Activated naive CD4-positive, alpha-beta T cell treated with anti-CD3 and anti-CD28 coated beads for 36 hours (primary cell): ENCODE measurements at regions not wholly inside any gene's neighbourhood (a gene's known extent, or its start where the extent isn't known, plus 50 kb on each side); places are given as distances from the start of the nearest gene placed in this dataset.
"Not testable (repeated sequence)": the region's sequence is repeated elsewhere in the genome, so short reads cannot be mapped to it uniquely, and the experiment has no call there.

ENCODE experiments used
- CTCF ChIA-PET: fragments of 350-600 bp; sonication (Branson Sonifier 250); formaldehyde crosslinking; loops from one replicate; lab custom pipeline; 2021; ENCODE audit warnings: antibody characterized with exemption; lab: Charles Lee
- DNase-seq: peaks from one replicate; pipeline ENCODE4 v3.0.0-alpha.2; 2020
- H3K27ac Mint-ChIP-seq: one replicate; pipeline ENCODE4 v1.8.0; 2021; ENCODE audit warnings: mild to moderate bottlenecking, mixed read lengths
- H3K27me3 Mint-ChIP-seq: one replicate; pipeline ENCODE4 v1.8.0; 2021; ENCODE audit warnings: low read depth, mixed read lengths
- H3K36me3 Mint-ChIP-seq: one replicate; pipeline ENCODE4 v1.8.0; 2021; ENCODE audit warnings: low read depth, mixed read lengths
- H3K4me1 Mint-ChIP-seq: one replicate; pipeline ENCODE4 v1.8.0; 2021; ENCODE audit warnings: low read depth, mixed read lengths
- H3K4me3 Mint-ChIP-seq: one replicate; pipeline ENCODE4 v1.8.0; 2021; ENCODE audit warnings: mild to moderate bottlenecking, moderate library complexity, mixed read lengths
- H3K9me3 Mint-ChIP-seq: one replicate; pipeline ENCODE4 v1.8.0; 2021; ENCODE audit warnings: mixed read lengths
- intact Hi-C: fragments of 100-400 bp; cut with micrococcal nuclease; formaldehyde crosslinking; loops from one replicate; pipeline ENCODE4 v1.15.1; 2023

DNA sequence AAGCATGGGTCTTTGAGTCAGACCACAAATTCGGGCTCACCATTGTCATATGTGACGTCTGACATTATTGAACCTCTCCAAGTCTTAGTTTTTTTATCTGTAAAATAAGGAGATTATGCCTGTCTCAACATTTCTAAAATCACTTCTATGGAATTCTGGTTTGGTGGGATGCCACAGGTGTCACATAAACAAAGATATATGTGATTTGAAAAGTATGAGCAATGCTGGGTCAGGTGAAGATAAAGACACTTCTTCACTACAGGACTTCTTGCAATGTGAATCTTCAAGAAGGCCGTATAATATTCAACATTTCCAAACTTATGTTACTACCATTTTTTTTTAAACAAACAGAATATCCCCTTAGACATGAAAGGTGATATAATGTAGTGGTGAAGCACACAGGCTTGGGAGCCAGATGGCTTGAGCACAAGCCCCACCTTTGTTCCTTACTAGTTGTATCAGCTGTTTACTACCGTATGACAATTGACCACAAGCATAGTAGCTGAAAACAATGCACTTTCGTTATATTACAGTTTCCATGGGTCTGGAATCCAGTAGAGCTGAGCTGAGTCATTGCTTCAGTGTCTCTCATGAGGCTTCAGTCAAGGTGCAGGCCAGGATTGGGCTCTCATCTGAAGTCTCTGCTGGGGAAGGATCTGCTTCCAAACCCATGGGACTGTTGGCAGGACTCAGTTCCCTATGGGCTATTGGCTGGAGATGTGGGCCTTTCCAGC is 87.7 kb downstream of the UTP18 start:
- CTCF ChIA-PET = no interaction called here
- Mint-ChIP-seq H3K36me3 (no peaks in the 10 kb centered on the region), H3K4me1 (no peaks in the 10 kb centered on the region), H3K9me3 (no peaks in the 10 kb centered on the region), H3K4me3 (no peak overlapping the region), H3K27me3 (peaks cover 2% of the 10 kb centered on the region), H3K27ac (no peak overlapping the region)
- intact Hi-C loops = no loop called here
- DNase-seq = no peak

DNA sequence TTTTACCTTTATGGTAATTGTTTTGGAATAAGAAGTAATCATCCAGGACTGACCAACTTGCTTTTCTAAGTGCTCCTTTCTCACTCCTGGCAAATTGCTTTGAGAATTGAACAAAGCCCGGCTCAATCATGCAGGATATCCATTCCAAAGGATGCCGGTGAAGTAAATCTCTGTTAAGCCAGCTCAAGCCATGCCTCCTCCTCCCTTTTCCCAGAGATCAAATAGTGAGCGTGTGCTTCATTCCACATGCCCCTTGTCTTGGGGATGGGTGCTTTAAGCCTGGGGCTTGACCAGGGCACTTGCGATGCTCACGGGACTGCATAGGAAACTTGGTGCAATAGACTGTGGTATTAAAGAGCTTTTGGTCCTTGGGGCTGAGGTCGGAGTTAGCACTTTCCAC is 90.7 kb downstream of the UTP18 start:
- Mint-ChIP-seq H3K9me3 (no peaks in the 10 kb centered on the region), H3K27me3 (peaks cover 2% of the 10 kb centered on the region), H3K4me1 (no peaks in the 10 kb centered on the region), H3K4me3 (no peak overlapping the region), H3K36me3 (no peaks in the 10 kb centered on the region), H3K27ac (no peak overlapping the region)
- CTCF ChIA-PET = no interaction called here
- DNase-seq = no peak
- intact Hi-C loops = no loop called here

DNA sequence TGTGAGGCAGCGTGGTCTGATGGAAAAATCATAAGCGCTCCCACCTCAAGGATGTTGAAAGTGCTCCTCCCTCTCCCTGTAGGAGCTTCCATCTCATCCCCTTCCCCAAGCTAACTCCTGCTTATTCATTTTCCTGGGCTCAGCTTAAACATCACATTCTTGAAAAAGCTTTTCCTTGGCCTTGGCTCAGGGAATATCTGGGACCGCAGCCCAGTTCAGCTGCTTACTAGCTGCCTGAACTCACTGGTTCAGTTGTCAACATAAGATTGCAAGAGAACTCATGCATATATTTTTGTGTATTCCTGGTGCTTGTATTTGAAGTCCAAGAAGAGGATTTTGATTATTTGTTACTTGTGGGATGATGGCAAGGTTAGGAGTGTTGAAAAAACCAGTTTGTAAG is 91.5 kb downstream of the UTP18 start:
- H3K4me1 Mint-ChIP-seq = no peaks in the 10 kb centered on the region
- no peak overlapping the region for H3K27ac Mint-ChIP-seq
- DNase-seq = no peak
- no peaks in the 10 kb centered on the region for H3K36me3 Mint-ChIP-seq
- no peaks in the 10 kb centered on the region for H3K9me3 Mint-ChIP-seq
- peaks cover 2% of the 10 kb centered on the region for H3K27me3 Mint-ChIP-seq
- intact Hi-C loops = no loop called here
- H3K4me3 Mint-ChIP-seq = no peak overlapping the region
- CTCF ChIA-PET = interaction anchor here (0.6 to 1.4 kb wide), 2 partner anchors 20 to 48 kb away, joined by 3 to 4 read pairs; no protein-coding TSS in a partner anchor

DNA sequence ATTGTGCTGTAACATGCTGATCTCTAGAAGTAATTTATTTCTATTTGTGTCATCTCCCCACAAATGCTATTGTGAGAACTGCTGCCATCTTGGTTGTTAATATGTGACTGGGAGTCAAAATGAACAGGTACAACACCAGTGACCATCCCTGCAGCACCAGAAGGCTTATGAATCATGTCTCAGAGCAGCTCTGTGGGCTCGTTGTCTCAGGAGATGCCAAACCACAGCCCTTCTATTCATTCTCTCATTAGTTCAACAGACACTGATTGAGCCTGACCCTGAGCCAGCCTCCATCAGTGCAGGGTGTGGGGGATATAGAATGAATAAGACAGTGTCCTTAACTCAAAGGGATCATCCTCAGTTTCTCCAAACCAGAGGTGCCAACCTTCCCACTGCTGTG is 92.5 kb downstream of the UTP18 start:
- Mint-ChIP-seq H3K9me3 (no peaks in the 10 kb centered on the region), H3K4me3 (no peak overlapping the region), H3K36me3 (no peaks in the 10 kb centered on the region), H3K27ac (no peak overlapping the region), H3K27me3 (peaks cover 2% of the 10 kb centered on the region), H3K4me1 (no peaks in the 10 kb centered on the region)
- CTCF ChIA-PET = interaction anchor here (1.4 kb wide), 1 partner anchor 19 kb away, joined by 4 read pairs; no protein-coding TSS in a partner anchor
- DNase-seq = no peak
- intact Hi-C loops = no loop called here

DNA sequence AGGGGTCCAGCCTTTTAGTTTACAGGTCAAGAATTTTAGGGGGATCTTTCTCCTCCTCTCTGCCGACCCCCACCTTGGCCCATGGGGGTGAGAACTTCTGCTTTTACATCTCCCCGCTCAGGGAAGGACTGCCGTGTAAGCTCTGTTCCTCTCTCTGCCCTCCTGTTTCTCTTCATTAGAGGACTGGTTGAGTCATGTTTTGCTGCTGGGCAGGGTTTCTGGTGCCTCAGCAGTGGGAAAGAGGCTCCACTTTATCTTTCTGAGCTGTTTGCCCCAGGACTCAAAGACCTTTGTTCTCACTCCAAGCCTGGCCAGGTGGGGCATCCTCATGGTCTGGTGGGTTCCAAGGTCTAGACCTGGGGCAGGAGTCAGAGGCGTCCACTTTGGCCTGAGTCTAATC is 93.0 kb downstream of the UTP18 start:
- peaks cover 2% of the 10 kb centered on the region for H3K27me3 Mint-ChIP-seq
- H3K27ac Mint-ChIP-seq = no peak overlapping the region
- H3K36me3 Mint-ChIP-seq = no peaks in the 10 kb centered on the region
- intact Hi-C loops = no loop called here
- H3K9me3 Mint-ChIP-seq = no peaks in the 10 kb centered on the region
- no peak overlapping the region for H3K4me3 Mint-ChIP-seq
- CTCF ChIA-PET = interaction anchor here (1.4 kb wide), 1 partner anchor 18 kb away, joined by 3 read pairs; no protein-coding TSS in a partner anchor
- no peaks in the 10 kb centered on the region for H3K4me1 Mint-ChIP-seq
- no peak for DNase-seq

DNA sequence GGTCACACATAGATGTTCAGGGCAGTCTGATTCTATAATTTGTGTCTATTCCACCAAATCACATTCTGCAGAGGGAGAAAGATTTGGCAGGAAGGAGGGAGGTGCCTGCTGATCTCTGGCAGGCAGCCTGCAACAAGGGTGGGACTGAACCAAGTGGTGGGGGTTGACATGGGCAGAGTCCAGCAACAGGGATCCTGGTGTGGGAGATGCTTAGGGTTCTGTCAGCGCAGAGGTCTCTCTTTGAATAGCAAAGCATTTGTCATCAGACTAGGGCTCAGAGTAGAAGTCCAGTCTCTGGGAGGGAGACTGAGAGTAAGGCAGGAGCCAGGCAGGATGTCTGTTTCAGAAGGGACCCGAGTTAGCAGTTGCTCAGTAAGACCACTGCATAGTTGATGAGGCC is 94.6 kb downstream of the UTP18 start:
- Mint-ChIP-seq H3K27me3 (peaks cover 2% of the 10 kb centered on the region), H3K27ac (no peak overlapping the region), H3K4me3 (no peak overlapping the region), H3K4me1 (no peaks in the 10 kb centered on the region), H3K36me3 (no peaks in the 10 kb centered on the region), H3K9me3 (no peaks in the 10 kb centered on the region)
- intact Hi-C loops = no loop called here
- CTCF ChIA-PET = interaction anchor here (1.4 kb wide), 1 partner anchor 17 kb away, joined by 3 read pairs; no protein-coding TSS in a partner anchor
- no peak for DNase-seq

DNA sequence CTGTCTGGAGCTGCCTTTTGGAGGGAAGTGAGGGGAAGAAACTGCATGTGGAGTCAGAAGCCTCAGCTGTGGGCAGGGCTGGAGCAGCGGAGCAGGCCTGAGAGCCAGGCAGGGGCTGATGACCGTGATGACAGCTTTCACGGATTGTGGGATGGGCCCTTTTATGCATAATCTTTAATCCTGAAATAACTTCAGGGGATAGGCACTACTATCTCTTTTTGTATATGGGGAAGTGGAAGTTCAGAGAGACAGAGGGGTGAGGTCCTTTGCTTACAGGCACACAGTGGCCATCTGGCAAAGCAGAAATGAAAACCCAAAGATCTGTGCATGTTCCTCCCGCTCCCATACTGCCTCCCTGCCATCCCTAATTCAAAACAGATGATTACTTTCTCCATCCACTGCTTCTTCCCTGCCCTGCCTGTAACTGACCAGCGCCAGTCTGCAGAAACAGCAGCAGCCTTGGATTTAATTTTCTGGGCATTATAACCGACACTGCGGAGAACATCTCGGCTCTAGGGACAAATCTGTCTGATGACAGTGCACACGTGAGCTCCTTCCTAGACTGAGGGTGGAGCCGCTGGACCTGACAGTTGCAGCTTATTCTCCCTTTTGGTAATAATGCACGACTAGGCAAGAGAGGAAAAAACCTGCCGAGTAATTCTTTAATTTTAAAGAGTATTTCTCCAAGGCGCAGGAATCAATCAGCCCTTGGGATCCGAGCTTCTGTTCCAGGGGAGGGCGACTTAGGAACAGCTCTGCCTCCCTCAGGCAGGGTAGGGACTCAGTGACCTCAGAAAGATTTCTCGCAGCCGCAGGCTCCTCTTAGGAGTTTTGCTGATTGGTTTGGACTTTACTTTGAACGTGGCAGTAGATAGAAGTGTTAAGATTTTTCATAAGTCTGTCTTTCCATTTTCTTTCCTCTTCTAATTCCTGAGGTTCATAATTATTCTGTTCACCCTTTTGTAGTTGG is 95.4 kb downstream of the UTP18 start:
- peaks cover 2% of the 10 kb centered on the region for H3K27me3 Mint-ChIP-seq
- intact Hi-C loops = no loop called here
- no peaks in the 10 kb centered on the region for H3K9me3 Mint-ChIP-seq
- no peak for DNase-seq
- H3K4me3 Mint-ChIP-seq = no peak overlapping the region
- no peaks in the 10 kb centered on the region for H3K4me1 Mint-ChIP-seq
- H3K36me3 Mint-ChIP-seq = no peaks in the 10 kb centered on the region
- H3K27ac Mint-ChIP-seq = no peak overlapping the region
- CTCF ChIA-PET = no interaction called here

DNA sequence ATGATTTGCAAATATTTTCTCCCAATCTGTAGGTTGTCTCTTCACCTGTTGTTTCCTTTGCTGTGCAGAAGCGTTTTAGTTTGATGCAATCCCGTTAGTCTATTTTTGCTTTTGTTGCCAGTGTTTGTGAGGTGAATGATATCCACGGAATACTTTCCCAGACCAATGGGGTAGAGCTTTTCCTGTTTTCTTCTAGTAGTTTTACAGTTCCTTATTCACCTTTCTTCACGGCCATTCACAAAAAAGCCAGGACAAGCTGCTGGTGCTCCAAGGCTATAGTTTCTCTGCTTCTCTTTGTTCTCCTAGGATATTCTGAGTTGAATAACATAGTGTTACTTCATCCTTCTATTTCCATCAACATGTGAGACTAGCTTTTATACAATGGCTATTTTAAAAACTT is 98.7 kb downstream of the UTP18 start:
- CTCF ChIA-PET = no interaction called here
- H3K27ac Mint-ChIP-seq = no peak overlapping the region
- H3K36me3 Mint-ChIP-seq = no peaks in the 10 kb centered on the region
- no peaks in the 10 kb centered on the region for H3K4me1 Mint-ChIP-seq
- intact Hi-C loops = no loop called here
- H3K4me3 Mint-ChIP-seq = no peak overlapping the region
- DNase-seq = no peak
- no peaks in the 10 kb centered on the region for H3K9me3 Mint-ChIP-seq
- no peaks in the 10 kb centered on the region for H3K27me3 Mint-ChIP-seq

DNA sequence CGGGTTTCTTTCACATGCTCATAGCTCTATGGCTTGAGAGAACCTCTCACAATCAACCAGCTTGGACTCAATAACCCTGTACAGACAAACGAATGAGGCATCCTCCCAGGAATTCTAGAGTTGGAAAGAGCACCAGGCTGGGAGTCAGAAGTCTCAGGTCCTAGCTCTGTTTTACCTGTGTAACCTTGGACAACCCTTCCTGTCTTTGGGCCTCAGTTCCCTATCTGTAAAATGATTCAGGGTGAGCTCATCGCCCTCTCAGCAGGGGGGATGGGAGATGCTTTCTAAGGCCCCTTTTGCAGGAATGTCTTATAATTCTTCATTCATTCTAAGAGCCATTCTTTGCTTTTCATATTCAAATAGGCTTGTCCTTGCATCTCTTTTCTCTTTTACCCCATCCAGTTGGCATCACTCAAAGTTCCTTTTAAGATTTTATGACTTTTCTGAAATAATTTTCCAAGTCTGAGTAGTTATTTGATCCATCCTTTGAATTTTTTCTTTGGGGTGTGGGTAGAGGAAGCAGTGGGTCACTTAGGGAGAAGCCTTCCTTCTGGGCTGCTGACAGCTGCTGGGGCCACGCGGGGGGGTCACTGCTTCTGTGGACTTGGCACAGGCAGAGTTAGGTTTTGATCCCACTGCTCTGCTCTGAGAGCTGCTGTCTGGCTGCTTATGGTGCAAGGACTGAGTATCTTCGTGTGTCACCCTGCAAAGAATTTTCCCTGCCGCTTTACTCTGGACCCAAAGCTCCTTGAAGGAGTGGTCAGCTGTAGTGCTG is 102.7 kb downstream of the UTP18 start:
- no peak overlapping the region for H3K4me3 Mint-ChIP-seq

DNA sequence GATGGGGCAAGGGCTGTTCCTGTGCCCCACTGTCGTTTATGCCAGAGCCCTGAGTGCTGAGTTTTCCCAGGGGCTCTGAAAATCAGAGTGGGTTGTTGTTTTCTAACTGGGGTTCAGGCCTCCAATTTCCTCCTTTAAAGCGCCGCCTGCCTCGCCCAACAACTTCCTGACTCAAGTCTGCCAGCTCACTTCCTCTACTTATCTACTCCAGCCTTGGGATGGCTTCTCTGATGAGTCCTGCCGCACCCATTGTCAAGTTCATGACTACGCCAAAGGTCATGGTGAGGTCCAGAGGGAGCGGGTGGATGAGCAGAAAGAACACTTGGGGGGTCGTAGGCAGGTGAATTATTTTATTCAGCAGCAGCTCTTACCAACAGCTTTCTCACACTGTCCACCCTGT is 104.7 kb downstream of the UTP18 start:
- intact Hi-C loops = no loop called here

More for the DNA sequence above, 102.7 kb downstream of the UTP18 start:
- intact Hi-C loops = no loop called here
- CTCF ChIA-PET = interaction anchor here (1.2 kb wide), 1 partner anchor 9 kb away, joined by 4 read pairs; no protein-coding TSS in a partner anchor
- no peaks in the 10 kb centered on the region for H3K36me3 Mint-ChIP-seq
- no peaks in the 10 kb centered on the region for H3K27me3 Mint-ChIP-seq
- no peaks in the 10 kb centered on the region for H3K9me3 Mint-ChIP-seq
- H3K27ac Mint-ChIP-seq = no peak overlapping the region
- no peak for DNase-seq
- peaks cover 15% of the 10 kb centered on the region for H3K4me1 Mint-ChIP-seq

DNA sequence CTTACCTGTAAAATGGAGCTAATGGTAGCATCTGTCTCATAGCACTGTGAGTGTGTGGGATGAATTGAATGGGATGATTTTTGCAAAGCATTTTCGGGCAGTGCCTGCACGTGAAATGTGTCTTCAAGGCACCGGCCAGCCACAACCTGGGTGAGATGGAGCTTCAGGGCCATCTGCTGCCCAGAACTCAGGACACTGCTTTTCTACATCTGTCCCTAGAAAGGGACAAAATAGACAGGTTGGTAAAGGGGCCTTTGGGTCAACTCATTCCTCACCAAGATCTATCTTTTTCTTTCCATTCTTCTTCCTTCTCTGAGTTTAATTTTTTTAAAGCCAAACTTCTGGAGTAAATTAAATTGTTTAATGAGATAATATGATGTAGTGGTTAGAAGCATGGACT is 106.5 kb downstream of the UTP18 start:
- H3K27ac Mint-ChIP-seq = no peak overlapping the region
- no peaks in the 10 kb centered on the region for H3K9me3 Mint-ChIP-seq
- no peak for DNase-seq
- H3K36me3 Mint-ChIP-seq = no peaks in the 10 kb centered on the region
- no peak overlapping the region for H3K4me3 Mint-ChIP-seq
- no peaks in the 10 kb centered on the region for H3K27me3 Mint-ChIP-seq
- CTCF ChIA-PET = no interaction called here
- intact Hi-C loops = no loop called here
- H3K4me1 Mint-ChIP-seq = peaks cover 19% of the 10 kb centered on the region

More for the DNA sequence above, 104.7 kb downstream of the UTP18 start:
- H3K9me3 Mint-ChIP-seq = no peaks in the 10 kb centered on the region
- H3K36me3 Mint-ChIP-seq = no peaks in the 10 kb centered on the region
- H3K27ac Mint-ChIP-seq = no peak overlapping the region
- peak overlapping the region; percentile 25 for H3K4me3 Mint-ChIP-seq
- peak; percentile 42 for DNase-seq
- no peaks in the 10 kb centered on the region for H3K27me3 Mint-ChIP-seq
- peaks cover 15% of the 10 kb centered on the region for H3K4me1 Mint-ChIP-seq
- CTCF ChIA-PET = interaction anchor here (0.6 to 1.0 kb wide), 3 partner anchors 66 to 171 kb away, joined by 3 read pairs; no protein-coding TSS in a partner anchor

DNA sequence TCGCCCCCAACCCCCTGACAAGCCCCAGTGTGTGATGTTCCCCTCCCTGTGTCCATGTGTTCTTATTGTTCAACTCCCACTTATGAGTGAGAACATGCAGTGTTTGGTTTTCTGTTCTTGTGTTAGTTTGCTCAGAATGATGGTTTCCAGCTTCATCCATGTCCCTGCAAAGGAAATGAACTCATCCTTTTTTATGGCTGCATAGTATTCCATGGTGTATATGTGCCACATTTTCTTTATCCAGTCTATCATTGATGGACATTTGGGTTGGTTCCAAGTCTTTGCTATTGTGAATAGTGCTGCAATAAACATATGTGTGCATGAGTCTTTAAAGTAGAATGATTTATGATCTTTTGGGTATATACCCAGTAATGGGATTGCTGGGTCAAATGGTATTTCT is 107.5 kb downstream of the UTP18 start:
- H3K9me3 Mint-ChIP-seq, H3K27ac Mint-ChIP-seq, CTCF ChIA-PET, H3K4me3 Mint-ChIP-seq, H3K27me3 Mint-ChIP-seq, DNase-seq, intact Hi-C loops, H3K36me3 Mint-ChIP-seq: not testable (repeated sequence)
- peaks cover 26% of the 10 kb centered on the region for H3K4me1 Mint-ChIP-seq
